Upper lobe of left lung (tissue), 6 donors: ENCODE measurements at regions not wholly inside any gene's neighbourhood (a gene's known extent, or its start where the extent isn't known, plus 50 kb on each side); places are given as distances from the start of the nearest gene placed in this dataset.

Experiments used
- ATAC-seq, 2 donors: fragments of 200-7000 bp; cut with Tn5 transposase; one replicate each; pipeline ENCODE4 v1.9.1; 2022; ENCODE audit warnings: mild to moderate bottlenecking in 2 of 2, moderate library complexity in 2 of 2; ENCODE audit not compliant: low FRiP score in 2 of 2
- DNase-seq, 2 donors: peaks; one replicate each; pipeline ENCODE4 v3.0.0-alpha.2; 2019 to 2020
- H3K27ac ChIP-seq, 4 donors: fragments of 200-600 bp; sonication (generic); one replicate each; pipeline ENCODE4 v1.5.1; 2016 to 2019
- H3K27me3 ChIP-seq, 4 donors: fragments of 200-600 bp; sonication (generic); one replicate each; pipeline ENCODE4 v1.5.1; 2017 to 2019
- H3K36me3 ChIP-seq, 4 donors: fragments of 200-600 bp; sonication (generic); one replicate each; pipeline ENCODE4 v1.5.1; 2016 to 2019
- H3K4me1 ChIP-seq, 4 donors: fragments of 200-600 bp; sonication (generic); one replicate each; pipeline ENCODE4 v1.5.1; 2018 to 2019
- H3K4me3 ChIP-seq, 4 donors: fragments of 200-600 bp; sonication (generic); one replicate each; pipeline ENCODE4 v1.5.1; 2017 to 2019; ENCODE audit warnings: mild to moderate bottlenecking in 2 of 4, moderate library complexity in 1 of 4
- H3K9me3 ChIP-seq, 4 donors: fragments of 200-600 bp; sonication (generic); one replicate each; pipeline ENCODE4 v1.5.1; 2018 to 2019
- CTCF ChIP-seq, 6 experiments: fragments of 450-650 bp in 4 of 6; fragments of 200-600 bp in 2 of 6; sonication (generic) in 2 of 6; IDR thresholded peaks; one replicate each; pipeline ENCODE4 v1.5.1; 2016 to 2019; ENCODE audit warnings: antibody characterized with exemption in 6 of 6
- EP300 ChIP-seq, 4 donors: sonication (generic); formaldehyde crosslinking; IDR thresholded peaks; one replicate each; pipeline ENCODE4 v1.5.1; 2017; ENCODE audit warnings: antibody characterized with exemption in 4 of 4, control low read depth in 2 of 4
- POLR2A ChIP-seq, 4 donors: fragments of 450-650 bp; IDR thresholded peaks; one replicate each; pipeline ENCODE4 v1.5.1; 2016 to 2017; ENCODE audit warnings: antibody characterized with exemption in 4 of 4, mild to moderate bottlenecking in 2 of 4
- POLR2AphosphoS5 ChIP-seq, 2 donors: sonication (generic); formaldehyde crosslinking; IDR thresholded peaks; one replicate each; pipeline ENCODE4 v1.5.1; 2017; ENCODE audit warnings: antibody characterized with exemption in 2 of 2
- WGBS, 2 donors: methylation state at CpG; one replicate each; pipeline ENCODE4 v1.1.5; 2017 to 2018; 5-methylcytosine and 5-hydroxymethylcytosine counted together
- donor health status: DM: no; HTN: no; CAD: no; lungs with moderate emphysema.
- donor health status: DM: no; HTN: yes; CAD: no; lungs with severe emphysema.

- Histone ChIP-seq H3K27ac (no peak overlapping the region), H3K4me1 (no peaks in the 10 kb centered on the region), H3K36me3 (no peaks in the 10 kb centered on the region), H3K4me3 (no peak overlapping the region), H3K9me3 (no peaks in the 10 kb centered on the region), H3K27me3 (no peaks in the 10 kb centered on the region)
- ATAC-seq (no peak), DNase-seq (no peak)
- TF ChIP-seq CTCF (IDR thresholded peaks at IDR 0.05) (no peak), POLR2AphosphoS5 (IDR thresholded peaks at IDR 0.05) (no peak), EP300 (IDR thresholded peaks at IDR 0.05) (no peak), POLR2A (IDR thresholded peaks at IDR 0.05) (no peak)
- WGBS, 2 donors = 82 to 83% methylated on average over 5 of the region's 5 CpGs
These were observed 537.4 kb upstream of the MMS22L start for GRCh38 chr6:97820400-97820799.

GRCh38 chr6:97822632-97823031 lies 539.6 kb upstream of the MMS22L start:
- no peak for ATAC-seq
- Histone ChIP-seq H3K36me3 (no peaks in the 10 kb centered on the region), H3K27ac (no peak overlapping the region), H3K27me3 (no peaks in the 10 kb centered on the region), H3K9me3 (no peaks in the 10 kb centered on the region), H3K4me3 (no peak overlapping the region), H3K4me1 (no peaks in the 10 kb centered on the region)
- WGBS, 2 donors = 63 to 65% methylated on average over 2 of the region's 2 CpGs
- DNase-seq = no peak
- no peak for TF ChIP-seq POLR2AphosphoS5 (IDR thresholded peaks at IDR 0.05)
- no peak for TF ChIP-seq EP300 (IDR thresholded peaks at IDR 0.05)
- TF ChIP-seq CTCF (IDR thresholded peaks at IDR 0.05) = no peak
- no peak for TF ChIP-seq POLR2A (IDR thresholded peaks at IDR 0.05)

- no peak for TF ChIP-seq POLR2AphosphoS5 (IDR thresholded peaks at IDR 0.05)
- Histone ChIP-seq H3K27ac (no peak overlapping the region), H3K9me3 (no peaks in the 10 kb centered on the region), H3K27me3 (no peaks in the 10 kb centered on the region), H3K36me3 (no peaks in the 10 kb centered on the region), H3K4me3 (no peak overlapping the region), H3K4me1 (no peaks in the 10 kb centered on the region)
- WGBS, 2 donors = 84 to 86% methylated on average over 3 of the region's 3 CpGs
- no peak for DNase-seq
- peak in 1 of 2 donors; percentile 74 for ATAC-seq
These were observed 558.7 kb upstream of the MMS22L start for GRCh38 chr6:97841763-97842162.

GRCh38 chr6:97842521-97842920 lies 559.5 kb upstream of the MMS22L start:
- Histone ChIP-seq H3K36me3 (no peaks in the 10 kb centered on the region), H3K27ac (no peak overlapping the region), H3K4me1 (no peaks in the 10 kb centered on the region), H3K27me3 (no peaks in the 10 kb centered on the region), H3K9me3 (no peaks in the 10 kb centered on the region), H3K4me3 (no peak overlapping the region)
- DNase-seq (no peak), ATAC-seq (peak in 1 of 2 donors; percentile 40)
- WGBS, 2 donors = 88 to 92% methylated on average over 2 of the region's 2 CpGs
- TF ChIP-seq EP300 (IDR thresholded peaks at IDR 0.05) = no peak
- no peak for TF ChIP-seq POLR2A (IDR thresholded peaks at IDR 0.05)
- no peak for TF ChIP-seq POLR2AphosphoS5 (IDR thresholded peaks at IDR 0.05)
- no peak for TF ChIP-seq CTCF (IDR thresholded peaks at IDR 0.05)

- Histone ChIP-seq H3K36me3 (no peaks in the 10 kb centered on the region), H3K9me3 (no peaks in the 10 kb centered on the region), H3K4me1 (no peaks in the 10 kb centered on the region), H3K27me3 (no peaks in the 10 kb centered on the region), H3K4me3 (no peak overlapping the region), H3K27ac (no peak overlapping the region)
- TF ChIP-seq EP300 (IDR thresholded peaks at IDR 0.05) (no peak), CTCF (IDR thresholded peaks at IDR 0.05) (no peak), POLR2A (IDR thresholded peaks at IDR 0.05) (no peak), POLR2AphosphoS5 (IDR thresholded peaks at IDR 0.05) (no peak)
- no peak for DNase-seq
- ATAC-seq = no peak
- WGBS, 2 donors = 73 to 80% methylated on average over 2 of the region's 2 CpGs
These were observed 566.4 kb upstream of the MMS22L start for GRCh38 chr6:97849390-97849789.
